Activated CD4-positive, alpha-beta T cell treated with anti-CD3 and anti-CD28 coated beads for 36 hours (primary cell): ENCODE measurements at regions not wholly inside any gene's neighbourhood (a gene's known extent, or its start where the extent isn't known, plus 50 kb on each side); places are given as distances from the start of the nearest gene placed in this dataset.
"Not testable (repeated sequence)": the region's sequence is repeated elsewhere in the genome, so short reads cannot be mapped to it uniquely, and the experiment has no call there.

Source experiments
- ATAC-seq: fragments of 200-7000 bp; cut with Tn5 transposase; one replicate; pipeline ENCODE4 v1.10.0; 2021; ENCODE audit warnings: mild to moderate bottlenecking, moderate library complexity
- CTCF ChIA-PET: fragments of 350-600 bp; sonication (Branson Sonifier 250); formaldehyde crosslinking; loops from one replicate; lab custom pipeline; 2021; ENCODE audit warnings: antibody characterized with exemption; lab: Charles Lee
- POLR2A ChIA-PET: fragments of 350-600 bp; sonication (Branson Sonifier 250); formaldehyde crosslinking; loops from one replicate; lab custom pipeline; 2021; ENCODE audit warnings: antibody characterized with exemption, inconsistent platforms; lab: Charles Lee
- DNase-seq: peaks from one replicate; pipeline ENCODE4 v3.0.0-alpha.2; 2020
- H3K27ac Mint-ChIP-seq: one replicate; pipeline ENCODE4 v1.8.0; 2021; ENCODE audit warnings: mixed read lengths
- H3K27me3 Mint-ChIP-seq: one replicate; pipeline ENCODE4 v1.8.0; 2021; ENCODE audit warnings: mixed read lengths
- H3K36me3 Mint-ChIP-seq: one replicate; pipeline ENCODE4 v1.8.0; 2021; ENCODE audit warnings: low read depth, mixed read lengths
- H3K4me1 Mint-ChIP-seq: one replicate; pipeline ENCODE4 v1.8.0; 2021; ENCODE audit warnings: mixed read lengths
- H3K4me3 Mint-ChIP-seq: one replicate; pipeline ENCODE4 v1.8.0; 2021; ENCODE audit warnings: mild to moderate bottlenecking, moderate library complexity, mixed read lengths
- H3K9me3 Mint-ChIP-seq: one replicate; pipeline ENCODE4 v1.8.0; 2021; ENCODE audit warnings: low read depth, mixed read lengths
- intact Hi-C, 2 experiments: fragments of 100-400 bp; cut with DNase I in 1 of 2; cut with micrococcal nuclease in 1 of 2; formaldehyde crosslinking; loops; one replicate each; pipeline versions ENCODE4 v1.14.2 to v1.15.1; 2022 to 2024; cut with DNase I, micrococcal nuclease

DNA sequence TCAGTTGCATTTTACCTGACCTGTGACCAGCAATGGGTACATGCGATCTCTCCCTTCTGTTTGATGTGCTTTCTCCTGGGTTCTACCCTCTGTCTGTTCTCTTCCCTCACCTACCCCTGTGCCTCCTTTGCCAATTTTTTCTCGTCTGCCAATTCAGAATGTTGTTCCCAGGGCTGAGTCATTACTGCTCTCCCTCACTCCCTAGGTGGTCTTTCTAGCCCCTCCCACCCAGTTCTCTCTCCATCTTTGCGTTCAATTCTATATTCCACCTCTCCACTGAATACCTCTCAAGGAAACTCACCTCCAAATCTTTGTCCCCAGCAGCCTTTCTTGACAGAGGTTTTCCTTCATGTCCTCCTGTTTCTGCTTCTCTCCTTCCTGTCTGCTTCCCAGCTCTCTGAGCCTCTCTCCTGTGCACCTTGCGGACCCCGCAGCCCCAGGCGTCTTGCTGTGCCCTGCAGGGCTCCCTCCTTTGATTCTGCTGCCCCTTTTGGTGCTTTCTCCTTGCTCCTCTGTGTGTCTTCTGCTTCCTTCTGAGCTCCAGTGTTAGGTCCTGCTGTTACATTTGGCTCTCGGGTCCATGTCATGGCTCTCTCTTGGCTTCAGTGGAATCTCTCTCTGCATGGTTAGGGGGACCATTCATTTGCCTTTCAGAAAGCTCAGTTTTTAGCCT is 398.2 kb upstream of the TPM1 start:
- ChIA-PET POLR2A (interaction anchor here (0.5 kb wide), 1 partner anchor 1552 kb away, joined by 3 read pairs; no protein-coding TSS in a partner anchor), CTCF (no interaction called here)
- no peaks in the 10 kb centered on the region for H3K4me1 Mint-ChIP-seq
- ATAC-seq, result no peak
- H3K27me3 Mint-ChIP-seq, result peaks cover 2% of the 10 kb centered on the region
- no peaks in the 10 kb centered on the region for H3K9me3 Mint-ChIP-seq
- no peak for DNase-seq
- H3K4me3 Mint-ChIP-seq, result no peak overlapping the region
- no peaks in the 10 kb centered on the region for H3K36me3 Mint-ChIP-seq
- intact Hi-C loops, result no loop called here
- H3K27ac Mint-ChIP-seq, result no peak overlapping the region

GRCh38 chr15:62644889-62645742 is 397.4 kb upstream of the TPM1 start:
- ChIA-PET POLR2A (interaction anchor here (0.5 kb wide), 1 partner anchor 1552 kb away, joined by 3 read pairs; no protein-coding TSS in a partner anchor), CTCF (interaction anchor here (0.6 to 1.0 kb wide), 2 partner anchors 11 to 278 kb away, joined by 3 read pairs; no protein-coding TSS in a partner anchor)
- DNase-seq, result no peak
- peaks cover 2% of the 10 kb centered on the region for H3K27me3 Mint-ChIP-seq
- no peaks in the 10 kb centered on the region for H3K9me3 Mint-ChIP-seq
- no peak overlapping the region for H3K27ac Mint-ChIP-seq
- H3K36me3 Mint-ChIP-seq, result no peaks in the 10 kb centered on the region
- intact Hi-C loops, result no loop called here
- H3K4me1 Mint-ChIP-seq, result peaks cover 6% of the 10 kb centered on the region
- ATAC-seq, result no peak
- no peak overlapping the region for H3K4me3 Mint-ChIP-seq

- H3K9me3 Mint-ChIP-seq, result no peaks in the 10 kb centered on the region
- intact Hi-C loops, result no loop called here
- no peaks in the 10 kb centered on the region for H3K36me3 Mint-ChIP-seq
- H3K4me1 Mint-ChIP-seq, result peaks cover 7% of the 10 kb centered on the region
- no peak overlapping the region for H3K27ac Mint-ChIP-seq
- H3K27me3 Mint-ChIP-seq, result peaks cover 6% of the 10 kb centered on the region
- DNase-seq, result no peak
- ChIA-PET CTCF (no interaction called here), POLR2A (no interaction called here)
- no peak for ATAC-seq
- H3K4me3 Mint-ChIP-seq, result no peak overlapping the region
Measured at GRCh38 chr15:62647202-62647842, 395.2 kb upstream of the TPM1 start.

DNA sequence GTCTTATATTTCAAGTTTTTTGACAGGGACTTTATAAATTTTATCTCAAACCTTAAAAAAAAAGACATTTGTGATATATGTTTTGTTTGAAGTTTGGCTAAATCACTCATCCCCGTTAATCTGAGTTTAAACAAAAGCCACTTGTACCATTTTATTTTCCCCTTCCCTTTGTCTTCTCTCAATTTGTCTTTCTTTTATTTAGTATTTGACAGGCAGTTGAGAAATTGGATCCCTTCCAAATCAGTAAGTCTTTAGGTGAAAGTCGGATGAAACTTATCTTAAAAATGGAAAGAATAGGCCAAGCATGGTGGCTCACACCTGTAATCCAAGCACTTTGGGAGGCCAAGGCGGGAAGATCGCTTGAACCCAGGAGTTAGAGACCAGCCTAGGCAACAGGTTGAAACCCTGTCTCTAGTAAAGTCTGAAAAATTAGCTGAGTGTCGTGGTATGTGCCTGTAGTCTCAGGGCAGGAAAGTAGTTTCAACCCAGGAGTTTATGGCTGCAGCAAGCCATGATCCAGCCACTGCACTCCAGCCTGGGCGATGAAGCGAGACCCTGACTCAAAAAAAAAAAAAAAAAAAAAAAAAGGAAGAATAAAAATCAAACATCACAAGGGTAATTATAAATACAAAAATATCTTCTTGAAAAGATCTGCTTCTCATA is 394.6 kb upstream of the TPM1 start:
- intact Hi-C loops, result no loop called here
- Mint-ChIP-seq H3K27ac (no peak overlapping the region), H3K4me1 (peaks cover 7% of the 10 kb centered on the region), H3K9me3 (no peaks in the 10 kb centered on the region), H3K27me3 (peaks cover 6% of the 10 kb centered on the region), H3K4me3 (no peak overlapping the region), H3K36me3 (no peaks in the 10 kb centered on the region)
- ChIA-PET CTCF (no interaction called here), POLR2A (no interaction called here)
- DNase-seq (no peak), ATAC-seq (no peak)

GRCh38 chr15:62648954-62649353 is 393.6 kb upstream of the TPM1 start:
- H3K27me3 Mint-ChIP-seq, result peaks cover 6% of the 10 kb centered on the region
- CTCF ChIA-PET, result no interaction called here
- no peaks in the 10 kb centered on the region for H3K9me3 Mint-ChIP-seq
- POLR2A ChIA-PET, result no interaction called here
- ATAC-seq (no peak), DNase-seq (no peak)
- no peaks in the 10 kb centered on the region for H3K36me3 Mint-ChIP-seq
- no peak overlapping the region for H3K27ac Mint-ChIP-seq
- peaks cover 7% of the 10 kb centered on the region for H3K4me1 Mint-ChIP-seq
- H3K4me3 Mint-ChIP-seq, result no peak overlapping the region
- intact Hi-C loops, result no loop called here

- Mint-ChIP-seq H3K9me3 (peaks cover 4% of the 10 kb centered on the region), H3K4me3 (no peak overlapping the region), H3K36me3 (peaks cover 2% of the 10 kb centered on the region), H3K4me1 (peaks cover 7% of the 10 kb centered on the region), H3K27me3 (peaks cover 6% of the 10 kb centered on the region), H3K27ac (no peak overlapping the region)
- DNase-seq (peak; percentile 65), ATAC-seq (peak; percentile 51)
- POLR2A ChIA-PET, result no interaction called here
- intact Hi-C loops, result no loop called here
- CTCF ChIA-PET, result interaction anchor here (0.5 kb wide), 1 partner anchor 12 kb away, joined by 3 read pairs; no protein-coding TSS in a partner anchor
Measured at GRCh38 chr15:62649793-62650420, 392.6 kb upstream of the TPM1 start.

GRCh38 chr15:62653122-62653521 is 389.4 kb upstream of the TPM1 start:
- CTCF ChIA-PET, result no interaction called here
- POLR2A ChIA-PET, result no interaction called here
- Mint-ChIP-seq H3K9me3 (peaks cover 5% of the 10 kb centered on the region), H3K4me3 (no peak overlapping the region), H3K27me3 (peaks cover 5% of the 10 kb centered on the region), H3K36me3 (peaks cover 2% of the 10 kb centered on the region), H3K4me1 (peaks cover 7% of the 10 kb centered on the region), H3K27ac (no peak overlapping the region)
- ATAC-seq (no peak), DNase-seq (no peak)
- intact Hi-C loops, result no loop called here

DNA sequence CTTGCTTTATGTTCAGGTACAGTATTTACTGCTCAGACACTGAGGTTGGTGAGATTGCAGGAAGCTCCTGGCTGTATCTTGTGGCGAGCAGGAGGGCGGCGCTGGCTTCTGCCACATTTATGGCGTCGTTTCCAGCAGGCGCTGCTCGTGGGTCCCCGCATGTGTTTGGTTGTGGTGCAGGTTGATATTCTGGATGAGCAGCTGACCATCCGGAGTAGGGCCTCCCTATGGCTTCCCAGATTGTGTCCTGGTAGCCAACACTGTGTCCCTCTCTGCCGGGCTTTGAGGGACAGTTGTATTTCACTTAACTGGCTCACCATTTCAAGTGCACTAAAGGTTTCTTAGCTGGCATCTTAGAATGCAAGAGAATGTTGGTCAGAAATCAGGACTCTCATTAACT is 386.5 kb upstream of the TPM1 start:
- CTCF ChIA-PET, result interaction anchor here (0.9 kb wide), 1 partner anchor 11 kb away, joined by 3 read pairs; no protein-coding TSS in a partner anchor
- Mint-ChIP-seq H3K27ac (no peak overlapping the region), H3K36me3 (peaks cover 2% of the 10 kb centered on the region), H3K4me3 (no peak overlapping the region), H3K9me3 (peaks cover 5% of the 10 kb centered on the region), H3K4me1 (no peaks in the 10 kb centered on the region), H3K27me3 (no peaks in the 10 kb centered on the region)
- intact Hi-C loops, result no loop called here
- DNase-seq, result no peak
- POLR2A ChIA-PET, result no interaction called here
- no peak for ATAC-seq

- intact Hi-C loops, H3K9me3 Mint-ChIP-seq, H3K4me3 Mint-ChIP-seq, H3K4me1 Mint-ChIP-seq, DNase-seq, ATAC-seq, POLR2A ChIA-PET, H3K36me3 Mint-ChIP-seq, H3K27me3 Mint-ChIP-seq, H3K27ac Mint-ChIP-seq: not testable (repeated sequence)
- CTCF ChIA-PET, result interaction anchor here (1.0 kb wide), 1 partner anchor 9 kb away, joined by 4 read pairs; no protein-coding TSS in a partner anchor
Measured at GRCh38 chr15:62657501-62657900, 385.0 kb upstream of the TPM1 start.

DNA sequence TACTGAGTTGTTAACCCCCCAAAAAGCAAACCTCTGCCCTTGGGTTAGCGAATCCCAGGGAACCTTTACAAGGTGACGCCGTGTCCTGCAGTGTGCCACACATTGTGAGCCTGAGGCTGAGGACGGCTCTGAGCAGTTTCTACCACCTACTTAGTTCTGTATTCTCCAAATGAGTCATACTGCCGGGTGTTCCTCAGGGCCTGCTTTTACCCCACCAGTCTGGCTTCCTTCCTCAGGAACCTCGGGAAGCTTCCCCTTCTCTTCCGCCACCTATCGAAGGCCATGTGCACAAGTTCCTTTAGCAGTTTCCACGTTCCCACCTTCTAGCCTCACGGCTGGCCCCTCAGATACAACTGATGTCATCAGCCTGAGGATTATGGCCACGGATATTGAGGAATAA is 384.0 kb upstream of the TPM1 start:
- ATAC-seq (peak; percentile 74), DNase-seq (peak; percentile 35)
- H3K4me1 Mint-ChIP-seq, result no peaks in the 10 kb centered on the region
- H3K27me3 Mint-ChIP-seq, result no peaks in the 10 kb centered on the region
- POLR2A ChIA-PET, result no interaction called here
- CTCF ChIA-PET, result interaction anchor here (1.0 kb wide), 1 partner anchor 8 kb away, joined by 4 read pairs; no protein-coding TSS in a partner anchor
- intact Hi-C loops, result no loop called here
- peaks cover 2% of the 10 kb centered on the region for H3K36me3 Mint-ChIP-seq
- H3K27ac Mint-ChIP-seq, result no peak overlapping the region
- H3K4me3 Mint-ChIP-seq, result no peak overlapping the region
- H3K9me3 Mint-ChIP-seq, result peaks cover 5% of the 10 kb centered on the region

DNA sequence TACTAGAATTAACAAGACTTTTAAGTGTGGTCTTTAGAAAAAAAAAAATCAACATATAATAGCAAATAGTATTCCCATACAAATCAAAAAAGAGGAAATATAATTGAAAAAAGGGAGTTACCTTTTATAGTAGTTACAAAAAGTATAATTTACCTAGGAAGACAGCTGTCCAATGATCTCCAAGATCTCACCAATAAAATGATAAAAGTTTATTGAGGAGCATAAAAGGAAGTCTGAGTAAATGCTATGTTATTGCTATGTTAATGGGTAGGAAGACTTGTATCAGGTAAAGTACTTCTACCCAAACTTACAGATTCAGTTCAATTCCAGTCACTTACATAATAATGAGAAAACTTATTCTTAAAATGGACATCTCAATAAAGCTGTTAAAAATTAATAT is 379.0 kb upstream of the TPM1 start:
- Mint-ChIP-seq H3K9me3 (no peaks in the 10 kb centered on the region), H3K27me3 (no peaks in the 10 kb centered on the region), H3K4me1 (no peaks in the 10 kb centered on the region), H3K36me3 (no peaks in the 10 kb centered on the region), H3K4me3 (no peak overlapping the region), H3K27ac (no peak overlapping the region)
- ATAC-seq (no peak), DNase-seq (no peak)
- intact Hi-C loops, result no loop called here
- CTCF ChIA-PET, result interaction anchor here (0.7 kb wide), 1 partner anchor 260 kb away, joined by 4 read pairs; no protein-coding TSS in a partner anchor
- POLR2A ChIA-PET, result no interaction called here
